GM18519 (cell line): ENCODE measurements at regions not wholly inside any gene's neighbourhood (a gene's known extent, or its start where the extent isn't known, plus 50 kb on each side); places are given as distances from the start of the nearest gene placed in this dataset.

ENCODE experiments used
- ATAC-seq: cut with Tn5 transposase; IDR thresholded peaks from one replicate; pipeline ENCODE4 v1.9.1; 2021; ENCODE audit warnings: mild to moderate bottlenecking, moderate library complexity; ENCODE audit not compliant: unreplicated experiment, low FRiP score

DNA sequence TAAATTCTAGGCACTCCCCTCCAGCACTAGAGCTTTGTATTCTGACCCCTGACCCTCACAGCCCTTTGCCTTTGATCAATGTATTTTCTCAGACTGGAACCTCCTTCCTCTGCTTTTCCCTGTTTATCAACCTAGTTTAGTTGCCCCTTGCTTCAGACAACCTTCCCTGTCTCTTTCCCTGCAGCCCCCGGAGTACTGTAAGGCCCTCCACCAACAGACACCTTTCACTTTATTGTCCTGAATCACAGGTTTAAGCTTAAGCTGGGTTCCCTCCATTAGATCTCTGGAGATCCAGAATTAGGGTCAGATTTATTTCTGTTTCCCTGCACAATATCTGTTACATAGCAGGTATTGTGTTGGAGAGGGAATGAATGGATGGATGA, 140.2 kb downstream of the DDX1 start:
- no peak for ATAC-seq

- peak; percentile 93 for ATAC-seq
Observed at GRCh38 chr2:15732341-15733077, 140.8 kb downstream of the DDX1 start.

- ATAC-seq: no peak
Observed at GRCh38 chr2:15733867-15734673, 142.4 kb downstream of the DDX1 start.

DNA sequence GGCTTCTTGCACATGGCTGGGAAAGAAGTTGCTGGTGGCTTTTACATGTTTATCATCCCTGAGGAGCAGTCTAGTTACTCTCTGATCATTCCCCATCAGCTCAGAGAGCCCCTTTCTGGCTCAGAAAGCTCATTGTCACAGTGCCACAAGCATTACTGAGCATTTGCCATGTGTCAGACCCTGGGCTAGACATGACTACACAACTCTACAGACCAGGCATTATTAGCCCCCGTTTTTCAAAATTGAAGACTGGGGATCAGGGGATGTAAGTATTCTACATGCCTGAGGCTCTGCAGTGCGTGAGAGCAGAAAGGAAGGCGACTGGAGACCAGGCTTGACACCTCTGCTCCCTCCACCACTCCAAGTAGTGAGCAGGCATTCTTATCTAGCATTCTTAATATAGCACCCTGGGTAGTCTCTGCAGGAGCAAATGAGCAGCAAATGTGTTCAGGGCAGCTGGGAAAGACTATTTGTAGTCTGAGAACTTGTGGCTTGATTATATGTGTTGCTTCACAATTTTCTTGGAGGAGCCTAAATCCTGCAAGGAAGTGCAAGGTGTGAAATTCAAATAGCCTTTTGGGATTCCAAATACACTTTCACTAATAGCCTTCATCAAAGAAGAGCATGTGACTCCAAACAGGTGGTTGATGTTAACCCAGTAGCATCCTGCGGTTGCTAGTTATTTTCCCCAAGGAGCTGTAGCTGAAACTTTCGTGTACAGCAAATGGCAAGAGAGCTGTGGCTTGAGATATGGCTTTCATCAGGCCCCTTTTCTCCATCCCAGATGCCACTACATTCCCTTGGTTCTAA, 143.2 kb downstream of the DDX1 start:
- no peak for ATAC-seq

- no peak for ATAC-seq
Observed at GRCh38 chr2:15735484-15736326, 144.0 kb downstream of the DDX1 start.

DNA sequence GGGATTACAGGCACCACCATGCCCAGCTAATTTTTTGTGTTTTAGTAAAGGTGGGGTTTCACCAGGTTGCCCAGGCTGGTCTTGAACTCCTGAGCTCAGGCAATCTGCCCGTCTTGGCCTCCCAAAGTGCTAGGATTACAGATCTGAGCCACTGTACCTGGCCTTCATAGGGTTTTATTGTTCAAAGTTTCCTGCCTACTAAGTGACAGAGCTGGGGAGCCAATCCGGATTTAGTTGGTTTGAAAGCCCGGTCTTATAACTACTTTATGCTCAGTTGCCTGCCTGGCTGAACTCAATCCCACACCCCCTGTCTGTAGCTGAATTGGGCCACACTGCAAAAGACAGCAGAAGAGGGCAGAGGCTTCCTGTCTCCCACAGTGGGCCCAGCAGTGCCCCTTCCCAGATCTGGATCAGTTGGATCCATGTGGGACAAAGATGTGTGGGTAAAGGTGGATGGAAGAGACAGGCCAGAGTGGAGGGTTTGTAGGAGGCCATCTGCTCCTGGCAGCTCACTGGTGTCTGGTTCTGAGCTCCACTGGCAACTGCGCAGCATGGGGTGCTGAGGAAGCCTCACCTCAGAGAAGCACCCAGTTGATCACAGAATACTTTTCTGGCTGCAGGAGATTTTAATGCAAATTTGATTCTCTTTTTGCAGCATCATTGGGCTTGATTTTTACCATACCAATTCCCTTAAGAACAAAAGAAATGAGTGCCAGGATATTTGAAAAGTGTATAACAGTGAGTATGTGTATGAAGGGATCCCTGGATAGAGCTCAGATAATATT, 144.9 kb downstream of the DDX1 start:
- no peak for ATAC-seq

GRCh38 chr2:15737314-15738224, 145.9 kb downstream of the DDX1 start:
- no peak for ATAC-seq

DNA sequence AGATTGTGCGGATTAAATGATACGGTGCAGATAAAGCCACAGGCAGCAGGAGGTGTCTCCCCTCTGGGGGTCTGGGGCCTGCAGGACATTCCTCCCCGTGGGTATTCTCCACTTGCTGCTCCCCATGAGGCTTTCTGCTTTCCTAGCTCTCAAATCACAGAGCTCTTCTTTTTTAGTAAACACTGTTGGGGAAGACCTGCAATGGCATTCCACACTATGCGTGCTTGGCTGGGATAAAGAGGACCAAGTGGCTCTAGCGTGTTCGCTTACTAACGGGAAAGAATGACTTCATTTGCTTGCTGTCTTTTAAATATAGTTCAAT, 146.5 kb downstream of the DDX1 start:
- no peak for ATAC-seq

GRCh38 chr2:15738943-15739342, 147.3 kb downstream of the DDX1 start:
- no peak for ATAC-seq

- no peak for ATAC-seq
Observed at GRCh38 chr2:15744820-15745219, 153.2 kb downstream of the DDX1 start.

- ATAC-seq: no peak
Observed at GRCh38 chr2:15745350-15745749, 153.7 kb downstream of the DDX1 start.

DNA sequence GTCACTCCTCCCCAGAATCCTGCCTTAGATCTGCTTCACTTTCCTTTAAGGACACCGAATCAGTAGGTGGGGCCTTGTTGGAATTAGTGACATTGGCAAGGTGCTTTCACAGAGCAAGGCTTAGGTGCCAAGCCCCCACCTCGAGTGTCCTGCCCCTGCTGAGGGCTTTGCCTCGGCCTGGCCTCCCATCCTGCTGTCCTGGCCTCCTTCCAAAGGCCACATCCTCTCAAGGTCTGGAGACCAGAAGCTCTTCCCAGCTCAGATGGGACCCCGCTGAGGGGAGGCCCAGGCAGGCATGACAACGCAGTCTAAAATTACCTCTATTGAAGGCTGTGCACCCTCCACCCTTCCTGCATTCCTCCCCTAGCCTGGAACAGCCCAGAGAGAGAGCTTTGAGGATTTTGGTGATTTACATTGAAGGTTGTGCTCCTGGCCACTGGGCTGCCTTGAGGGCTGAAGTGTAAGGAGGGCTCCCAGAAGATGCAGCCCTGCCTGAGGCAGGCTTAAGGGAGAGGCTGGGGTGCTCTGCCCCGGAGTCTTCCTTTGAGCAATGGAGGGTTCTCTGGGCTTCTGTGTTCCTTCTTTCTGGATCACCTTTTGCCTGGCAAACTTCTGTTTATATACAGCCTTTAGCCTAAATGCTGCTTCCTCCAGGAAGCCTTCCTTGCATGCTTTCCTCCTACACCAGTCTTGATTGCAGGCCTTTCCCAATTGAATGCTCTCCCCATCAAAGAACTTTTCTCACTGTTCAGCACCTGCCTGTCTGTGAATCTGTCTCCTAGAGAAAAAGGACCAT, 154.4 kb downstream of the DDX1 start:
- ATAC-seq: no peak

- no peak for ATAC-seq
Observed at GRCh38 chr2:15746703-15747550, 155.3 kb downstream of the DDX1 start.

DNA sequence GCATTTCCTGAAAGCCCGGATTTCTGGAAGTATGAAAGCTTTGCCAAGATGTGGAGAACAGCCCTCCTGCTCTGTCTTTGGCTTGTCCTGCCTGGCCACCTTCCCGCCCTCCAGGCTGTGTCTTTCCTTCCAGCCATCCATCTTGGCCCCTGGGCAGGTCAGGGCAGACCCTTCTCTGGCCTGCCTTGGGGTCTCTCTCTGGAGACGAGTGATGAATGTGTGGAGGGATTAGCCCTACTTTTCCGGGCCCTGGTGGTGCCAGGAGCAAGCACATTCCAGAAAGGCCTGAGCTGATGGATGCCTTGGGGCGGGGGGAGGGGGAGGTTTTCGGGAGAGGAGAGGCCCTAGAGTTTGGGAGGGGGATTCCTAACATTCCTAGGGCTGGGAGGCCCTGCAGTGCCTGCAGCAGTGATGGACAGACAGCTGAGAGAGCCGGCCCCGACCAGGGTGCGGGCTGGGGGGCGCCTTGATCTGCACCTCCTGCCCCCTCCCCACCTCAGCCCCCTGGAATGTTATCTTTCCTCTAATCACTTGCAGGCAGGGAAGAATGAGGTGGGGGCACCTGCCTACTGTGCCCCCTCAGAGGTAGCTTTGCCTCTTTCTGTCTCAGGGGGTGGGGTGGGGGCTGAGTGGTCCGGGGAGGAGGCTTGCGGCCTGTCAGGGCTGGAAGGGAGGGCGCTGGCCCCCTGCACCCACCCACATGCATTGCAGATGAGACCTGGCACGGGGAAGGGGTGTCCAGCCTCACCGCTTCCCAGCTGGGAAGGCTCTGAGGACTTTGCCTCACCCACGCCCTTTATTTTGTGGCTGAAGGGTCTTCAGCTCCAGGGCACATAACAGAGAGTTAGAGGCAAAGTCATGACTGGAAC, 156.2 kb downstream of the DDX1 start:
- no peak for ATAC-seq

- no peak for ATAC-seq
Observed at GRCh38 chr2:15748736-15749323, 157.2 kb downstream of the DDX1 start.
